Smooth muscle cell (in vitro differentiated cells): ENCODE measurements at regions not wholly inside any gene's neighbourhood (a gene's known extent, or its start where the extent isn't known, plus 50 kb on each side); places are given as distances from the start of the nearest gene placed in this dataset.
A peak's percentile ranks its signal among the peaks of the same experiment; 100 is the strongest.

Source experiments
- DNase-seq: peaks from one replicate; lab custom pipeline; 2025; ENCODE audit not compliant: unreplicated experiment; lab: John Stamatoyannopoulos, UW
- H2AFZ ChIP-seq: fragments of 200-600 bp; sonication (generic); 2 replicates; pipeline ENCODE4 v1.6.0; 2016; ENCODE audit warnings: antibody characterized with exemption, low read depth, mild to moderate bottlenecking
- H3F3A ChIP-seq: fragments of 200-600 bp; sonication (generic); 2 replicates; pipeline ENCODE4 v1.6.0; 2017; ENCODE audit warnings: antibody characterized with exemption, low read depth
- H3K27ac ChIP-seq: fragments of 200-600 bp; sonication (generic); 2 replicates; pipeline ENCODE4 v1.5.1; 2016; ENCODE audit warnings: low read depth, mild to moderate bottlenecking
- H3K27me3 ChIP-seq: fragments of 200-600 bp; sonication (generic); 2 replicates; pipeline ENCODE4 v1.6.1; 2016; ENCODE audit warnings: low read depth, mild to moderate bottlenecking
- H3K36me3 ChIP-seq: fragments of 200-600 bp; sonication (generic); 2 replicates; pipeline ENCODE4 v1.5.1; 2016; ENCODE audit warnings: low read depth
- H3K4me1 ChIP-seq: fragments of 200-600 bp; sonication (generic); 2 replicates; pipeline ENCODE4 v1.5.1; 2016; ENCODE audit warnings: low read depth
- H3K4me2 ChIP-seq: fragments of 200-600 bp; sonication (generic); 2 replicates; pipeline ENCODE4 v1.6.0; 2016; ENCODE audit warnings: mild to moderate bottlenecking
- H3K4me3 ChIP-seq: fragments of 200-600 bp; sonication (generic); 2 replicates; pipeline ENCODE4 v1.5.1; 2016; ENCODE audit warnings: mild to moderate bottlenecking
- H3K79me2 ChIP-seq: fragments of 200-600 bp; sonication (generic); 2 replicates; pipeline ENCODE4 v1.6.0; 2016; ENCODE audit warnings: low read depth, mild to moderate bottlenecking
- H3K9ac ChIP-seq: fragments of 200-600 bp; sonication (generic); 2 replicates; pipeline ENCODE4 v1.6.0; 2016; ENCODE audit warnings: low read depth
- H3K9me3 ChIP-seq: fragments of 200-600 bp; sonication (generic); replicated peaks from 2 replicates; pipeline ENCODE4 v1.5.1; 2016; ENCODE audit warnings: low read depth
- H4K20me1 ChIP-seq: fragments of 200-600 bp; sonication (generic); 2 replicates; pipeline ENCODE4 v1.6.0; 2016; ENCODE audit warnings: low read depth
- CTCF ChIP-seq: fragments of 200-600 bp; sonication (generic); IDR thresholded peaks from 2 replicates; pipeline ENCODE4 v1.5.1; 2017; ENCODE audit warnings: borderline replicate concordance, mild to moderate bottlenecking, antibody characterized with exemption; ENCODE audit not compliant: insufficient read depth, poor library complexity, severe bottlenecking
- WGBS: methylation state at CpG from one replicate; pipeline ENCODE4 v1.1.7; 2016; ENCODE audit warnings: low lambda C conversion rate; 5-methylcytosine and 5-hydroxymethylcytosine counted together

- H3K36me3 ChIP-seq = no peaks in the 10 kb centered on the region
- H2AFZ ChIP-seq = no peak overlapping the region
- WGBS = 88% methylated on average over 24 of the region's 24 CpGs
- no peaks in the 10 kb centered on the region for H3K9me3 ChIP-seq
- H3K27me3 ChIP-seq = peaks cover 7% of the 10 kb centered on the region
- DNase-seq = no peak
- peaks cover 6% of the 10 kb centered on the region for H3K4me1 ChIP-seq
- TF ChIP-seq CTCF = no peak
- no peak overlapping the region for H3K9ac ChIP-seq
- no peaks in the 10 kb centered on the region for H3F3A ChIP-seq
- H3K79me2 ChIP-seq = no peaks in the 10 kb centered on the region
- H4K20me1 ChIP-seq = no peaks in the 10 kb centered on the region
- no peak overlapping the region for H3K27ac ChIP-seq
- H3K4me2 ChIP-seq = no peak overlapping the region
- H3K4me3 ChIP-seq = no peak overlapping the region
Observed at GRCh38 chr5:3393920-3394597, 201.6 kb upstream of the IRX1 start.

GRCh38 chr5:3393122-3393919, 202.3 kb upstream of the IRX1 start:
- Histone ChIP-seq H2AFZ (no peak overlapping the region), H3K9ac (no peak overlapping the region), H3K4me2 (no peak overlapping the region), H3K36me3 (no peaks in the 10 kb centered on the region), H3F3A (no peaks in the 10 kb centered on the region), H3K79me2 (no peaks in the 10 kb centered on the region), H3K4me1 (peaks cover 6% of the 10 kb centered on the region), H4K20me1 (no peaks in the 10 kb centered on the region), H3K27me3 (peaks cover 7% of the 10 kb centered on the region), H3K9me3 (no peaks in the 10 kb centered on the region), H3K27ac (no peak overlapping the region), H3K4me3 (no peak overlapping the region)
- no peak for DNase-seq
- no peak for TF ChIP-seq CTCF
- 92% methylated on average over 27 of the region's 27 CpGs for WGBS

GRCh38 chr5:3392306-3392939, 203.2 kb upstream of the IRX1 start:
- WGBS = 83% methylated on average over 4 of the region's 6 CpGs
- Histone ChIP-seq H3K4me3 (no peak overlapping the region), H2AFZ (no peak overlapping the region), H3K27me3 (peaks cover 7% of the 10 kb centered on the region), H3K79me2 (no peaks in the 10 kb centered on the region), H3K4me2 (no peak overlapping the region), H3K27ac (no peak overlapping the region), H4K20me1 (no peaks in the 10 kb centered on the region), H3K36me3 (no peaks in the 10 kb centered on the region), H3F3A (no peaks in the 10 kb centered on the region), H3K4me1 (peaks cover 6% of the 10 kb centered on the region), H3K9ac (no peak overlapping the region), H3K9me3 (no peaks in the 10 kb centered on the region)
- peak; percentile 13 for DNase-seq
- no peak for TF ChIP-seq CTCF
